ENCODE measurements at regions not wholly inside any gene's neighbourhood (a gene's known extent, or its start where the extent isn't known, plus 50 kb on each side); places are given as distances from the start of the nearest gene placed in this dataset.

DNA sequence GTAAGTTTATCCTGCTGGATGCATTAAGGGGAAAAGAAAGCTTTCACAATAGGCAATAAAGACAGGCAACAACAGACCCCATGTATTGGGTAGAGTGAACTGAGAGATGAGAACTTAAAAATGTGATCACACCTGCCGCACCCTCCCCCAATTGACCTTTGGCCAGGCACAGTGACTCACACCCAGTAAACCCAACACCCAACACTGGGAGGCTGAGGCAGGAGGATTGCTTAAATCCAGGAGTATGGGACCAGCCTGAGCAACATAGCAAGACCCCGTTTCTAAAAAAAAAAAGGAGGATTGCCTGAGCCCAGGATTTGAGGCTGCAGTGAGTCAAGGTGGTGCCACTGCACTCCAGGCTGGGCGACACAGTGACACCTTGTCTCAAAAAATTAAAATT lies 86.9 kb downstream of the MPP7 start:
- in situ Hi-C loops (cut with MboI; ENCODE audit: low sequenced_read_pairs in 4 of 4) (no loop called here), intact Hi-C loops (cut with DNase I; ENCODE audit: low total_unique reads) (no loop called here)
- TF ChIP-seq, protein P1, sequence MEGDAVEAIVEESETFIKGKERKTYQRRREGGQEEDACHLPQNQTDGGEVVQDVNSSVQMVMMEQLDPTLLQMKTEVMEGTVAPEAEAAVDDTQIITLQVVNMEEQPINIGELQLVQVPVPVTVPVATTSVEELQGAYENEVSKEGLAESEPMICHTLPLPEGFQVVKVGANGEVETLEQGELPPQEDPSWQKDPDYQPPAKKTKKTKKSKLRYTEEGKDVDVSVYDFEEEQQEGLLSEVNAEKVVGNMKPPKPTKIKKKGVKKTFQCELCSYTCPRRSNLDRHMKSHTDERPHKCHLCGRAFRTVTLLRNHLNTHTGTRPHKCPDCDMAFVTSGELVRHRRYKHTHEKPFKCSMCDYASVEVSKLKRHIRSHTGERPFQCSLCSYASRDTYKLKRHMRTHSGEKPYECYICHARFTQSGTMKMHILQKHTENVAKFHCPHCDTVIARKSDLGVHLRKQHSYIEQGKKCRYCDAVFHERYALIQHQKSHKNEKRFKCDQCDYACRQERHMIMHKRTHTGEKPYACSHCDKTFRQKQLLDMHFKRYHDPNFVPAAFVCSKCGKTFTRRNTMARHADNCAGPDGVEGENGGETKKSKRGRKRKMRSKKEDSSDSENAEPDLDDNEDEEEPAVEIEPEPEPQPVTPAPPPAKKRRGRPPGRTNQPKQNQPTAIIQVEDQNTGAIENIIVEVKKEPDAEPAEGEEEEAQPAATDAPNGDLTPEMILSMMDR (IDR thresholded peaks at IDR 0.05 in 4 of 5, conservative IDR thresholded peaks at IDR 0.05 in 1 of 5), result no peak
- no peak for TF ChIP-seq POLR2A (IDR thresholded peaks at IDR 0.05)
- no peaks in the 10 kb centered on the region for H3K36me3 ChIP-seq
- peaks cover 0 to 10% of the 10 kb centered on the region in 2 donors for H3K4me1 ChIP-seq
- no peaks in the 10 kb centered on the region for H3K9me3 ChIP-seq
- ATAC-seq, result no peak
- DNase-seq, result no peak
- H3K27ac ChIP-seq, result no peak overlapping the region
- H3K27me3 ChIP-seq, result no peaks in the 10 kb centered on the region
- no peak overlapping the region for H3K4me3 ChIP-seq

DNA sequence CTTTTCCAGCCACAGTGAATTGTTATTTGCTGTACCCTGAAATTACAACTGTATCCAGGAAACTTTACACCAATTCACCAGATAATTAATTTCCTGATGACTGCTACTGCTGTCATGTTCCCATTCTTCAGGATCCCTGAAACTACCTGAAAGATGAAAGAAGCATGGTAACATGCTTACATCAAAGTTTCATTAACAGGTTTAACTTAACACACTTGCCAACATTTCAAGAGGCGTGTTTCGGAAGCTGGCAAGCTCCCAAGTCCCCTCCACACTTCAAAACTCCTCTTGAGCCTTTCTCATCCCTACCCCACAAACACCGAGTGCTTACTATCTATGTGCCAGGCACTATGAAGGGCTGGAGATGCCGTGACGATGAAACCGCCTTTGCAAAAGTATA lies 88.6 kb downstream of the MPP7 start:
- TF ChIP-seq, protein P1 (IDR thresholded peaks at IDR 0.05 in 4 of 5, conservative IDR thresholded peaks at IDR 0.05 in 1 of 5), result no peak
- no peak for TF ChIP-seq POLR2A (IDR thresholded peaks at IDR 0.05)
- ATAC-seq (no peak), DNase-seq (no peak)
- H3K27ac ChIP-seq, result no peak overlapping the region
- H3K36me3 ChIP-seq, result no peaks in the 10 kb centered on the region
- peaks cover 0 to 7% of the 10 kb centered on the region in 2 donors for H3K4me1 ChIP-seq
- H3K9me3 ChIP-seq, result no peaks in the 10 kb centered on the region
- no peaks in the 10 kb centered on the region for H3K27me3 ChIP-seq
- intact Hi-C loops (cut with DNase I; ENCODE audit: low total_unique reads) (no loop called here), in situ Hi-C loops (cut with MboI; ENCODE audit: low sequenced_read_pairs in 4 of 4) (no loop called here)
- H3K4me3 ChIP-seq, result no peak overlapping the region

DNA sequence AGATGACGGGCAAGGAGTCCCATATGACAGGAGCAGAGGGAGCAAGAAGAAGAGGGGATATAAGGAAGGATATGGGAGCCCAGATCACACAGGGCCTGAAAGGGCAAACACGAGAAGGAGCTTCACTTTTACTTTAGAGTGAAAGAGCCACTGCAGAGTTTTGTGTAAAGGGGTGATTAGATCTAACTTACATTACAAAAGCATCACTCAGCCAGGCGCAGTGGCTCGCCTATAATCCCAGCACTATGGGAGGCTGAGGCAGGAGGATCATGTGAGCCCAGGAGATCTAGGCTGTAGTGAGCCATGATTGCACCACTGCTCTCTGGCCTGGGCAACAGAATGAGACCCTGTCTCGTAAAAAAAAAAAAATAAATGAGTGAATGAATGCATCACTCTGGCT lies 91.1 kb downstream of the MPP7 start:
- H3K4me1 ChIP-seq, result peaks cover 0 to 4% of the 10 kb centered on the region in 2 donors
- no peak for DNase-seq
- H3K4me3 ChIP-seq, result no peak overlapping the region
- in situ Hi-C loops (cut with MboI; ENCODE audit: low sequenced_read_pairs in 4 of 4) (no loop called here), intact Hi-C loops (cut with DNase I; ENCODE audit: low total_unique reads) (no loop called here)
- no peak for TF ChIP-seq POLR2A (IDR thresholded peaks at IDR 0.05)
- no peaks in the 10 kb centered on the region for H3K36me3 ChIP-seq
- no peak for ATAC-seq
- H3K27me3 ChIP-seq, result no peaks in the 10 kb centered on the region
- H3K9me3 ChIP-seq, result no peaks in the 10 kb centered on the region
- no peak overlapping the region for H3K27ac ChIP-seq

DNA sequence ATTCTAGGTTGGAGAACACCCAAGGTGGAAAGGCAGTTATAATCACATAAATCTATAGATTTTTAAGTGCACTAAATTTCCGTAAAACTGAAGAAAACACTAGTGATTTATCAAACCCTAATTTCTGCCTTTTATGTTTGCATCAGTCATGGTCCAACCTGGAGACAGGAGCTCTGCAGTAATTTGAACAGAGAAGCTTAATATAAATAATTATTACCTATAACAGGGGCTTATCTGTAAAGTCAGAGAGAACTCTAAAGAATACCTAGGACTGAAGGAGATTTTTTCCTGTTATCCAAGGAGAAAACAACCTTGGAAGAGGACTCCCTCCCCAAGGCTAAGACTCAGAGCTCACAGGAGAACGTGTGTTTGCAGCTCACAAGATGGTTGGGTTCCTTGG lies 95.1 kb downstream of the MPP7 start:
- intact Hi-C loops (cut with DNase I; ENCODE audit: low total_unique reads) (no loop called here), in situ Hi-C loops (cut with MboI; ENCODE audit: low sequenced_read_pairs in 4 of 4) (no loop called here)
- no peak for DNase-seq
- no peak for ATAC-seq
- no peaks in the 10 kb centered on the region for H3K36me3 ChIP-seq
- H3K27ac ChIP-seq, result no peak overlapping the region
- H3K27me3 ChIP-seq, result no peaks in the 10 kb centered on the region
- no peak overlapping the region for H3K4me3 ChIP-seq
- peaks cover 0 to 6% of the 10 kb centered on the region in 2 donors for H3K4me1 ChIP-seq
- H3K9me3 ChIP-seq, result no peaks in the 10 kb centered on the region
- TF ChIP-seq POLR2A (IDR thresholded peaks at IDR 0.05), result no peak
- TF ChIP-seq, protein P1 (IDR thresholded peaks at IDR 0.05 in 4 of 5, conservative IDR thresholded peaks at IDR 0.05 in 1 of 5), result no peak

DNA sequence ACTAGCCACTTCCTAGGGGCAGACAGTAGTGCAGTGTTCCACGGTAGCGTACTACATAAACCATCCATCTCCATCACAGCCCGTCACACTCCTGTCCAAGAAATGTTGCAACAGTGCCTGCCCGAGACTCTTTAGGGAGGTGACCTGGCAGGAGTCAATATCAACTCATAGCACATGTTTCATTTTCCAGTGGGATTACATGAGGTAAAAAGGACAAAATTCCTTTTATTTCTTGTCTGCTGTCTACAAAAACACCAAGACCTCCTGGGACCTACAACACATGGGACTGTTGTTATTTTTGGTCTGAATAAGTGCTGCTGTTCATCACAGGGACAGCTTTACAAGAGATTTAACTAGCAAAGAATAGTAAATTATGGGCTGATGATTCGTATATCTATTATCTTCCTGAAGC lies 99.9 kb downstream of the MPP7 start:
- H3K4me1 ChIP-seq, result peaks cover 0 to 9% of the 10 kb centered on the region in 2 donors
- DNase-seq (peak; percentile 22 to 53), ATAC-seq (peak; percentile 89 to 94)
- in situ Hi-C loops (cut with MboI; ENCODE audit: low sequenced_read_pairs in 4 of 4), result no loop called here
- intact Hi-C loops (cut with DNase I; ENCODE audit: low total_unique reads), result no loop called here
- H3K36me3 ChIP-seq, result no peaks in the 10 kb centered on the region
- no peak overlapping the region for H3K27ac ChIP-seq
- H3K4me3 ChIP-seq, result no peak overlapping the region
- no peak for TF ChIP-seq POLR2A (IDR thresholded peaks at IDR 0.05)
- TF ChIP-seq, protein P1 (IDR thresholded peaks at IDR 0.05 in 4 of 5, conservative IDR thresholded peaks at IDR 0.05 in 1 of 5), result no peak
- H3K9me3 ChIP-seq, result no peaks in the 10 kb centered on the region
- no peaks in the 10 kb centered on the region for H3K27me3 ChIP-seq
